Esophagus muscularis mucosa (tissue), 4 donors: ENCODE measurements at regions not wholly inside any gene's neighbourhood (a gene's known extent, or its start where the extent isn't known, plus 50 kb on each side); places are given as distances from the start of the nearest gene placed in this dataset.

ENCODE experiments used
- EP300 ChIP-seq: sonication (generic); formaldehyde crosslinking; IDR thresholded peaks from one replicate; pipeline ENCODE4 v1.6.1; 2017; ENCODE audit warnings: antibody characterized with exemption
- POLR2A ChIP-seq: fragments of 450-650 bp; IDR thresholded peaks from one replicate; pipeline ENCODE4 v1.6.1; 2017; ENCODE audit warnings: antibody characterized with exemption, moderate library complexity, mild to moderate bottlenecking, low read depth
- POLR2AphosphoS5 ChIP-seq, 2 donors: sonication (generic); formaldehyde crosslinking; IDR thresholded peaks; one replicate each; pipeline ENCODE4 v1.6.1; 2017; ENCODE audit warnings: antibody characterized with exemption in 2 of 2
- TF ChIP-seq, protein P1 (sequence below), 3 experiments: fragments of 200-600 bp in 2 of 3; fragments of 450-650 bp in 1 of 3; sonication (generic) in 2 of 3; IDR thresholded peaks; one replicate each; pipeline ENCODE4 v1.5.1; 2017 to 2019; ENCODE audit warnings: antibody characterized with exemption in 3 of 3, mild to moderate bottlenecking in 2 of 3, moderate library complexity in 1 of 3

DNA sequence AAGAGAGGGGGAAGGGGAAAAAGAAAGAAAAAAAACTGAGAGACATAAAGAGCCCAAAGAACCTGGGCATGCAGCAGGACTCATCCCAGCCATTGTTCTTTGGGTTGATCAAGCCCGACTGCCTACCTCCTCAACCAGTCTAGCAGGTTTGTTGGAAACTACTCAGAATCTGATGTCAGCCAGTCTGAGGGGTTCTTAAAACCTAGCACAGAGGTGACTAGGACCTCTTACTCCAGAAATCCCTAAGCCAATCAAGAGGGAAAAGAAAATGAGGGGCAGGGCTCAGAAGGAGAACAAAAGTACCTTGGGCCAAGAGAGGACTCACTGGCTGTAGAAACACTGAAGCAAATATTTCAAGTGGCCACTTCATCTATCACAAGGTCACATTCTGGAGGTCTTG is 228.0 kb downstream of the AASDHPPT start:
- TF ChIP-seq, protein P1, sequence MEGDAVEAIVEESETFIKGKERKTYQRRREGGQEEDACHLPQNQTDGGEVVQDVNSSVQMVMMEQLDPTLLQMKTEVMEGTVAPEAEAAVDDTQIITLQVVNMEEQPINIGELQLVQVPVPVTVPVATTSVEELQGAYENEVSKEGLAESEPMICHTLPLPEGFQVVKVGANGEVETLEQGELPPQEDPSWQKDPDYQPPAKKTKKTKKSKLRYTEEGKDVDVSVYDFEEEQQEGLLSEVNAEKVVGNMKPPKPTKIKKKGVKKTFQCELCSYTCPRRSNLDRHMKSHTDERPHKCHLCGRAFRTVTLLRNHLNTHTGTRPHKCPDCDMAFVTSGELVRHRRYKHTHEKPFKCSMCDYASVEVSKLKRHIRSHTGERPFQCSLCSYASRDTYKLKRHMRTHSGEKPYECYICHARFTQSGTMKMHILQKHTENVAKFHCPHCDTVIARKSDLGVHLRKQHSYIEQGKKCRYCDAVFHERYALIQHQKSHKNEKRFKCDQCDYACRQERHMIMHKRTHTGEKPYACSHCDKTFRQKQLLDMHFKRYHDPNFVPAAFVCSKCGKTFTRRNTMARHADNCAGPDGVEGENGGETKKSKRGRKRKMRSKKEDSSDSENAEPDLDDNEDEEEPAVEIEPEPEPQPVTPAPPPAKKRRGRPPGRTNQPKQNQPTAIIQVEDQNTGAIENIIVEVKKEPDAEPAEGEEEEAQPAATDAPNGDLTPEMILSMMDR (IDR thresholded peaks at IDR 0.05): no peak
- TF ChIP-seq POLR2AphosphoS5 (IDR thresholded peaks at IDR 0.05): no peak
- no peak for TF ChIP-seq POLR2A
- TF ChIP-seq EP300: no peak
